ENCODE measurements at regions not wholly inside any gene's neighbourhood (a gene's known extent, or its start where the extent isn't known, plus 50 kb on each side); places are given as distances from the start of the nearest gene placed in this dataset.
"Not testable (repeated sequence)": the region's sequence is repeated elsewhere in the genome, so short reads cannot be mapped to it uniquely, and the experiment has no call there.

GRCh38 chr15:69903470-69904469, 193.9 kb downstream of the TLE3 start:
- no peak for DNase-seq

- no peak for DNase-seq
These were observed 191.2 kb downstream of the TLE3 start for GRCh38 chr15:69906256-69907185.

- no peak for DNase-seq
These were observed 189.7 kb downstream of the TLE3 start for GRCh38 chr15:69908060-69908459.

- DNase-seq, result no peak
These were observed 188.9 kb downstream of the TLE3 start for GRCh38 chr15:69908590-69909420.

GRCh38 chr15:69909719-69910444, 187.8 kb downstream of the TLE3 start:
- no peak for DNase-seq

GRCh38 chr15:69910514-69910913, 187.2 kb downstream of the TLE3 start:
- no peak for DNase-seq

GRCh38 chr15:69912116-69912515, 185.6 kb downstream of the TLE3 start:
- no peak for DNase-seq

- DNase-seq, result no peak
These were observed 183.7 kb downstream of the TLE3 start for GRCh38 chr15:69914040-69914439.

- DNase-seq, result no peak
These were observed 182.8 kb downstream of the TLE3 start for GRCh38 chr15:69914960-69915359.

GRCh38 chr15:69916169-69916785, 181.4 kb downstream of the TLE3 start:
- no peak for DNase-seq

- no peak for DNase-seq
These were observed 180.7 kb downstream of the TLE3 start for GRCh38 chr15:69917056-69917455.

- no peak for DNase-seq
These were observed 177.9 kb downstream of the TLE3 start for GRCh38 chr15:69919816-69920215.

GRCh38 chr15:69920221-69920620, 177.5 kb downstream of the TLE3 start:
- DNase-seq, result no peak

GRCh38 chr15:69921626-69922619, 175.8 kb downstream of the TLE3 start:
- DNase-seq, result no peak

- DNase-seq, result no peak
These were observed 173.2 kb downstream of the TLE3 start for GRCh38 chr15:69924531-69924930.

GRCh38 chr15:69926006-69926405, 171.7 kb downstream of the TLE3 start:
- DNase-seq, result no peak

GRCh38 chr15:69926721-69927120, 171.0 kb downstream of the TLE3 start:
- no peak for DNase-seq

GRCh38 chr15:69928890-69929289, 168.8 kb downstream of the TLE3 start:
- DNase-seq, result not testable (repeated sequence)

- no peak for DNase-seq
These were observed 167.6 kb downstream of the TLE3 start for GRCh38 chr15:69929905-69930630.
